AG09309 (cell line): ENCODE measurements at regions not wholly inside any gene's neighbourhood (a gene's known extent, or its start where the extent isn't known, plus 50 kb on each side); places are given as distances from the start of the nearest gene placed in this dataset.
"Not testable (repeated sequence)": the region's sequence is repeated elsewhere in the genome, so short reads cannot be mapped to it uniquely, and the experiment has no call there.

ENCODE experiments used
- DNase-seq: peaks from one replicate; pipeline ENCODE4 v3.0.0-alpha.2; 2010; ENCODE audit warnings: low read depth
- H3K4me3 ChIP-seq: 2 replicates; pipeline ENCODE4 v1.5.1; 2011; ENCODE audit warnings: mild to moderate bottlenecking, low read depth, low read length, moderate library complexity; ENCODE audit not compliant: control insufficient read depth
- CTCF ChIP-seq: IDR thresholded peaks from 2 replicates; pipeline ENCODE4 v1.5.1; 2011; ENCODE audit warnings: mild to moderate bottlenecking, low read depth, low read length, inconsistent platforms; ENCODE audit not compliant: insufficient read depth, control insufficient read depth; ENCODE audit errors: missing control alignments

- H3K4me3 ChIP-seq: not testable (repeated sequence)
These were observed 93.3 kb downstream of the ANKRD30BL start for GRCh38 chr2:132068407-132068806.

GRCh38 chr2:132065391-132065790 lies 96.4 kb downstream of the ANKRD30BL start:
- DNase-seq, H3K4me3 ChIP-seq: not testable (repeated sequence)

More at GRCh38 chr2:132068407-132068806, 93.3 kb downstream of the ANKRD30BL start:
- not testable (repeated sequence) for DNase-seq

- H3K4me3 ChIP-seq, DNase-seq: not testable (repeated sequence)
These were observed 122.0 kb downstream of the ANKRD30BL start for GRCh38 chr2:132039609-132040236.

- H3K4me3 ChIP-seq, DNase-seq: not testable (repeated sequence)
These were observed 122.9 kb downstream of the ANKRD30BL start for GRCh38 chr2:132038883-132039235.

GRCh38 chr2:132038179-132038882 lies 123.4 kb downstream of the ANKRD30BL start:
- TF ChIP-seq CTCF: no peak
- DNase-seq: no peak
- peak overlapping the region; percentile 53 for H3K4me3 ChIP-seq

GRCh38 chr2:132037527-132038178 lies 124.1 kb downstream of the ANKRD30BL start:
- TF ChIP-seq CTCF: no peak
- DNase-seq: no peak
- peak overlapping the region; percentile 53 for H3K4me3 ChIP-seq

GRCh38 chr2:132034646-132035045 lies 127.1 kb downstream of the ANKRD30BL start:
- DNase-seq: no peak

GRCh38 chr2:132033949-132034348 lies 127.8 kb downstream of the ANKRD30BL start:
- no peak for TF ChIP-seq CTCF
- no peak for DNase-seq
- no peak overlapping the region for H3K4me3 ChIP-seq

More at GRCh38 chr2:132034646-132035045, 127.1 kb downstream of the ANKRD30BL start:
- H3K4me3 ChIP-seq: no peak overlapping the region
- no peak for TF ChIP-seq CTCF
